ENCODE measurements at regions not wholly inside any gene's neighbourhood (a gene's known extent, or its start where the extent isn't known, plus 50 kb on each side); places are given as distances from the start of the nearest gene placed in this dataset.
"Not testable (repeated sequence)": the region's sequence is repeated elsewhere in the genome, so short reads cannot be mapped to it uniquely, and the experiment has no call there.

DNA sequence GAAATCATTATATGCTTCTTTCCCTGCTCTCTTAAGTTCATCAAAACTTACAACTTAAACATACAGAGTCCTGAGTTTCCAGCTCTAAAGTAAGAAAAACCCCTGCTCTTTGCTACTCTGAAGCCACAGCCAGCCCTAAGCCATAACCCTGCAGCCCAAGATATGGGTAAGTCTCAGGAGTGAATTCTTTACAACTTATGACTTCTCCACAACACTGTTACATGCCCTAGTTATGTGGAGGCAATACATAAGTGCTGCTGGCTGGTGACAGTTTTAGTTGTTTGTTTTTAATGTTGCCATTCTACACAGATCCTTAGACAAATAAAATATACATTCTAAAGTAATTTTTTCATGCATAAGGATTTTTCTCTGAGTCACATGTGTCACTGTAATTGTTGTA lies 100.2 kb downstream of the FBXO8 start:
- DNase-seq (ENCODE audit: low read depth in 2 of 2): no peak

DNA sequence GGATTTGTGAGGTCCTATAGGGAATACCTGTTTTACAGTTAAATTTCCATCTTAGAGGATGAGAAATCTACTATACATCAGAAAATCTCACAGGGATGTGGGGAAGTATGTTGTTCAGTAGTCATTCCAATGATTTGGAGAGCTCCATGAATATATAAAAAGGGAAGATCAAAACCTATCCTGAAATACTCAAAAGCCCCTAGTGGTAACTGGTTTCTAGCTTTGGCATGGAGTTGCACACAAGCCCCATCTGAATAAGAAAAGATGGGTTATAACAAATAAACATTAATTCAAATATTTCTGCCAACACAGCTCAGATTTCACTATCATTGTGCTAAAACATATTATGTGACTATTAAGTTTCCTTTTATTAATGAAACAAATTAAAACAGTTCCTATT lies 101.6 kb downstream of the FBXO8 start:
- DNase-seq (ENCODE audit: low read depth in 2 of 2): no peak

- no peak for DNase-seq (ENCODE audit: low read depth in 2 of 2)
These were observed 105.9 kb downstream of the FBXO8 start for GRCh38 chr4:174177536-174177935.

GRCh38 chr4:174175836-174176235 lies 107.6 kb downstream of the FBXO8 start:
- not testable (repeated sequence) for DNase-seq (ENCODE audit: low read depth in 2 of 2)

- no peak for DNase-seq (ENCODE audit: low read depth in 2 of 2)
These were observed 110.1 kb downstream of the FBXO8 start for GRCh38 chr4:174173360-174173759.

- no peak for DNase-seq (ENCODE audit: low read depth in 2 of 2)
These were observed 111.2 kb downstream of the FBXO8 start for GRCh38 chr4:174172274-174172673.

GRCh38 chr4:174170906-174171305 lies 112.6 kb downstream of the FBXO8 start:
- no peak for DNase-seq (ENCODE audit: low read depth in 2 of 2)

- no peak for DNase-seq (ENCODE audit: low read depth in 2 of 2)
These were observed 113.4 kb downstream of the FBXO8 start for GRCh38 chr4:174170091-174170490.

DNA sequence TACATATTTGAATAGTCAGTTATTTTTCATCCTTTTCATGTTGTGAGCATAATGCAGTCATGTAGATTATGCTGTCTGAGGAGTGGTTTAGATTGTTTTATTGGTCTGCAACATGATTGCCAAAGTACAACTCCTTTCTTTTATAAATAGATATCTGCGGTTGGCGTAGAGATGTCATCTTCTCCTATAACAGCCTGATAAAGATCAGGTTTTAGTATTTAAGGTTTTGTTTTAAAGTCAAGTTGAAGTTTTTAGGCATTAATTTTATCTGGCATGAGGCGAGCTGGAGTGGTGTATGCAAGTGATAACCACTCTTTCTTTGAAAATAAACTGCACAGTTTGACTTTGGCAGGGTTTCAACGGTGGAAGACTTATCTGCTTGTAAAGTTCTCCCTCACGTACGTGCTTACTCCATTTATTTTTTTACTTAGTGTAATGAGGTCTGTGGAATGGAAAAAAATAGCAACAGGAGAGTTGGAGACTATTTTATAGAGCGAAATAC lies 126.3 kb downstream of the FBXO8 start:
- DNase-seq (ENCODE audit: low read depth in 2 of 2): no peak

GRCh38 chr4:174156239-174156826 lies 127.1 kb downstream of the FBXO8 start:
- DNase-seq (ENCODE audit: low read depth in 2 of 2): no peak

- no peak for DNase-seq (ENCODE audit: low read depth in 2 of 2)
These were observed 129.1 kb downstream of the FBXO8 start for GRCh38 chr4:174154215-174154854.

DNA sequence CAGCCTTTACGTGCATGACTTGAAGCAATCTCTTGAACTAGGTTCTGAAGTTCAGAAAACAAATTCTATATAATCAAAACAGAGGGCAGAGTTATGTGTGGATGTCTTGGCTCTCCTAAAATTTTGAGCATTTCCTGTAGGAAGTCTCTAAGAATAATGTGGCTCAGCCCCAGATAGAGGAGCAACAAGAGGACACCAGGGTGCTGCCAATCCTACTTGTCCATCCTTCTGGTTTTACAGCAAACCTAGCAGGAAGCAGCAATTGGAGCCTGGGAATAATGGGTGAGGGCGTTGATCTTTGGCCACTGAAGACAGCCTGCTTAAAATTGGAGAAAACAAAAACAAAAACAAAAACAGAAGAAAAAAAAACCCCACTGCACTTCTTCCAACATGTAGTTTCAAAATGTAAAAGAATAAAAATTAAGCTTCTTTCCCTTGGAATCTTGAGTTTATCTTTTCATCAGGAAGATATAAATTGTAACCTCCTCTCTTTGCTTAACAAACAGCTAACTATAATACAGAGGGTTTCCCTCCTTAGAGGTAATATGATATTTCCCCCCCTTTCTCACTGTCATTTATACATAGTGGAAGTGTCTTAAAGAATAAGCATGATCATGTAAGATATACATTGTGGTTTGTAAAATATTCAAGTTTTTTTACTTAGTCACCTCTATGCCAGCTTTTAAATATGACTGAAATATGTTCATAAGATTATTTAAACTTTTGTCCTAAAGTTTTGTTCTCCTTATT lies 130.6 kb downstream of the FBXO8 start:
- no peak for DNase-seq (ENCODE audit: low read depth in 2 of 2)

DNA sequence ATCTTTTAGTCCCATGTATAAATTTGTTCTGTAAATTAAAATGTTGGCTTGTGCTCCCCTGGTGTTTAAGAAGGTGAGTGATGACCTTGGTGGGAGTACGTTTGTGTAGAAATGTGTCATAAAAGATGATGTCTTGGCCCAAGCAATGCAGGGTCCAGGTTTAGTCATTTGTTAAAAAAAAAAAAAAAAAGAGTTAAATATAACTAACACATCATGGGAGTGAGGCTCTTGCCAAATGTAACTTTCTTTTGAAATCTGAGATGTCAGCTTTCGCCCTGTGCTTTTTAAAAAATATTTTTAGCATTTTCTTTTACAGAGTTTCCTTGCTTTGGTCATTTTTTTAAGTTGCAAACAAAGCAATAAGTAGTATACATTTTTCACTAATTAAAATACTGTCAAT lies 135.6 kb downstream of the FBXO8 start:
- no peak for DNase-seq (ENCODE audit: low read depth in 2 of 2)

DNA sequence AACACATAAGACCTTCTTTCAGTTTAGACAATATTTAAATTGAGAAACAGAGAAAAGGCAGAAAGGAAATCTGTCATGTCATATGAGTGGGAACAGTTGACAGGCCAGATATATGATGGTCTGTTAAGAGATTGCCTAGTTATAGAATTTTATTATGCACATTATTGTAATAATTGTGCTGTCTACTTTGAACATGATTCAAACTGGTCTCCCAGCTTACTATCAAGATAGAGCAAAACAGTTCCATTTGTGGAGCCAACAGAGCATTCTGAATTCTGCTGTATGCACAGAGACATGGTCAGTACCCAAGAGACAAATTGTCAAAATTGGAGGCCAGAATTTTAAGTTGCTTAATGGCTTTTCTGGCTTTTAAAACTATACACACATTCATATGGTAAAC lies 139.4 kb downstream of the FBXO8 start:
- DNase-seq (ENCODE audit: low read depth in 2 of 2): no peak

- DNase-seq (ENCODE audit: low read depth in 2 of 2): no peak
These were observed 141.6 kb downstream of the FBXO8 start for GRCh38 chr4:174141876-174142275.

GRCh38 chr4:174138616-174139015 lies 144.9 kb downstream of the FBXO8 start:
- DNase-seq (ENCODE audit: low read depth in 2 of 2): no peak

DNA sequence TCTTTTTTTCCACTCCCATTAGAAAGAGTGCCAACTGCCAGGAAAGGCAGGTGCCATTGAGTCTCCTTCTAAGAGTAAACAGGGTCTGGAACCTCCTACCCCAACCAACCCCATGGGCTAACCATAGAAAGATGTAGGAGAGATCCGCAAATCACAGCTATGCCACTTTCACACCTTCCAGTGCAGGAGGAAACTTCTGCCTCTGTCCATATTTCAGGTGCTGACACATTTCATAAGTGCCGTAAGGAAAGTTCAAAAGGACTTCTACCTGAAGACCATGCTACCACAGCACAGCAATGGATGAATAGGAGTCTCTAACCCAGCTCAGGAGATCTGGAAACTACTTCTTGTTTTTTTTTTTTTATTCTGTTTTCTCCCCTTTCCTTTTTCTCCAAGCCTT lies 145.8 kb downstream of the FBXO8 start:
- no peak for DNase-seq (ENCODE audit: low read depth in 2 of 2)

GRCh38 chr4:174135936-174136406 lies 147.5 kb downstream of the FBXO8 start:
- DNase-seq (ENCODE audit: low read depth in 2 of 2): no peak

DNA sequence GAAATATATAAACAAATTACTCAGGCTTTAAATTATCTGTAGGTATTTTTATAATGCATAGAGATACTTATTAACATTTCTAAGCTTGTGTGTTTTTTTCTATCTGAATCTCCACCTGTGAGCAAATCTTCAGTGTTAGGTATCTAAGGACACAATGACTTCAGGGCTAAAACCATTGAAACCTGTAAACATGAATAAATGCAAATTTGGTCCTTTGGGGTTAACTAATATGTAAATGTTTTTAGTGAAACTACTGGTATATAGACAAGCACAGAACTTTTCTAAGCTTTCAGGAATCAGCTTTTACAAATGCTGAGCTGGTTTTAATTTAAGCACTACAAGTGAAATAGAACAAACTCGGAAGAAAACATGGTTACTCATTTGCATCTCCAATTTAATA lies 147.9 kb downstream of the FBXO8 start:
- no peak for DNase-seq (ENCODE audit: low read depth in 2 of 2)

DNA sequence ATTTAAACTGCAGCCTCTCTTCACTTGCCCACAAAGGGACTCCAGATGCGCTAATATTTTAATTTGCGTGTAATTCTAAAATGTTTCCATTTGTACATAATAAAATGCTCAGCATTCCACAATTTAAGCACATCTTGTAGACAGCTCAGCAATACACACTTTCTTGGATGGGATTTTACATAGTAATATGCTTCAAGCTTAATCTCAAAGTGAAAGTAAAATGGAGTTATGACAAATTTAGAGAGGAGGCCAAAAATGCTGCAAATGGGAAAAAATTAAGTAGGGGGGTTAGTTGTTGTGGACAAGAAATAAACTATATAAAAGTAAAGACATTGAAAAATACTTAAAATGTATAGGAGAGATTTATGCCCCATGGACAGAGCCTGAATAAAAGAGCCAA lies 149.1 kb downstream of the FBXO8 start:
- no peak for DNase-seq (ENCODE audit: low read depth in 2 of 2)

- DNase-seq (ENCODE audit: low read depth in 2 of 2): no peak
These were observed 149.9 kb downstream of the FBXO8 start for GRCh38 chr4:174133551-174133950.

GRCh38 chr4:174131901-174132300 lies 151.6 kb downstream of the FBXO8 start:
- DNase-seq (ENCODE audit: low read depth in 2 of 2): no peak

- DNase-seq (ENCODE audit: low read depth in 2 of 2): no peak
These were observed 160.8 kb downstream of the FBXO8 start for GRCh38 chr4:174122705-174123104.

Data from activated CD4-positive, alpha-beta T cell treated with anti-CD3 and anti-CD28 coated beads for 24 hours (primary cell).